SK-N-SH (cell line): ENCODE measurements at regions not wholly inside any gene's neighbourhood (a gene's known extent, or its start where the extent isn't known, plus 50 kb on each side); places are given as distances from the start of the nearest gene placed in this dataset.

Experiments
- CTCF ChIA-PET: fragments of 300-600, 350-600 bp; formaldehyde crosslinking; extraction: SDS; loops from one replicate; lab custom pipeline; 2021; lab: Yijun Ruan, JAX
- POLR2A ChIA-PET: fragments of 350-600 bp; sonication (Branson Sonifier 250); formaldehyde crosslinking; extraction: SDS; loops from one replicate; lab custom pipeline; 2020; ENCODE audit warnings: antibody characterized with exemption, inconsistent platforms; lab: Yijun Ruan, JAX
- DNase-seq: peaks from one replicate; pipeline ENCODE4 v3.0.0; 2012
- H2AFZ ChIP-seq: fragments of 200-600 bp; sonication (generic); 2 replicates; pipeline ENCODE4 v1.8.1; 2016; ENCODE audit warnings: antibody characterized with exemption, mild to moderate bottlenecking, low read depth
- H3F3A ChIP-seq: fragments of 200-600 bp; sonication (generic); replicated peaks from 2 replicates; pipeline ENCODE3; 2016; ENCODE audit warnings: antibody characterized with exemption, mild to moderate bottlenecking; ENCODE audit not compliant: insufficient read depth
- H3K27ac ChIP-seq, 2 experiments: fragments of 200-500 bp in 1 of 2; fragments of 200-600 bp in 1 of 2; sonication (Bioruptor generic) in 1 of 2; sonication (generic), shearing (Covaris generic) in 1 of 2; 2 replicates each; pipeline versions ENCODE4 v1.5.1 to v1.6.1; 2014 to 2016; ENCODE audit warnings: low read depth in 2 of 2, inconsistent platforms in 1 of 2, low read length in 1 of 2, mild to moderate bottlenecking in 1 of 2, mixed read lengths in 1 of 2
- H3K27me3 ChIP-seq: fragments of 200-600 bp; sonication (generic), shearing (Covaris generic); 2 replicates; pipeline ENCODE4 v1.6.1; 2016; ENCODE audit warnings: mixed run types; ENCODE audit not compliant: insufficient read depth
- H3K36me3 ChIP-seq, 2 experiments: fragments of 200-500 bp in 1 of 2; fragments of 200-600 bp in 1 of 2; sonication (Bioruptor generic) in 1 of 2; sonication (generic) in 1 of 2; replicated peaks in 1 of 2; 2 replicates each; pipeline versions ENCODE3 to v1.5.1; 2014 to 2016; ENCODE audit warnings: low read length in 1 of 2, mild to moderate bottlenecking in 1 of 2; ENCODE audit not compliant: insufficient read depth in 2 of 2, control insufficient read depth in 1 of 2
- H3K4me1 ChIP-seq, 2 experiments: fragments of 200-500 bp in 1 of 2; fragments of 200-600 bp in 1 of 2; sonication (Bioruptor generic) in 1 of 2; sonication (generic), shearing (Covaris generic) in 1 of 2; 2 replicates each; pipeline versions ENCODE4 v1.5.1 to v1.6.1; 2014 to 2016; ENCODE audit warnings: low read depth in 1 of 2, low read length in 1 of 2, mixed run types in 1 of 2; ENCODE audit not compliant: insufficient read depth in 2 of 2, control insufficient read depth in 1 of 2
- H3K4me2 ChIP-seq: fragments of 200-600 bp; sonication (generic), shearing (Covaris generic); 2 replicates; pipeline ENCODE4 v1.6.1; 2017; ENCODE audit warnings: mixed run types
- H3K4me3 ChIP-seq, 2 experiments: fragments of 200-500 bp in 1 of 2; fragments of 200-600 bp in 1 of 2; sonication (Bioruptor generic) in 1 of 2; sonication (generic), shearing (Covaris generic) in 1 of 2; 2 replicates each; pipeline versions ENCODE4 v1.5.1 to v1.8.1; 2014 to 2016; ENCODE audit warnings: low read depth in 2 of 2, inconsistent platforms in 1 of 2, low read length in 1 of 2, mild to moderate bottlenecking in 1 of 2, mixed read lengths in 1 of 2, moderate library complexity in 1 of 2
- H3K79me2 ChIP-seq: fragments of 200-600 bp; sonication (generic); 2 replicates; pipeline ENCODE4 v1.8.1; 2017; ENCODE audit warnings: mild to moderate bottlenecking; ENCODE audit not compliant: insufficient read depth
- H3K9ac ChIP-seq: fragments of 200-600 bp; sonication (generic); 2 replicates; pipeline ENCODE4 v1.6.1; 2017; ENCODE audit warnings: mixed run types
- H3K9me2 ChIP-seq: fragments of 200-600 bp; sonication (generic); 2 replicates; pipeline ENCODE4 v1.6.1; 2017; ENCODE audit warnings: mixed run types
- H3K9me3 ChIP-seq: fragments of 200-600 bp; sonication (generic); 2 replicates; pipeline ENCODE4 v1.6.1; 2017; ENCODE audit warnings: mixed run types, mild to moderate bottlenecking, moderate library complexity
- H4K20me1 ChIP-seq: fragments of 200-600 bp; sonication (generic); 2 replicates; pipeline ENCODE4 v1.6.1; 2017; ENCODE audit warnings: mild to moderate bottlenecking, mixed run types; ENCODE audit not compliant: insufficient read depth
- EZH2phosphoT487 ChIP-seq: fragments of 200-600 bp; sonication (generic); IDR thresholded peaks from 2 replicates; pipeline ENCODE4 v1.6.1; 2017; ENCODE audit warnings: low read depth, mixed run types, mild to moderate bottlenecking, antibody characterized with exemption, moderate library complexity, borderline replicate concordance
- FOSL2 ChIP-seq: IDR thresholded peaks from 2 replicates; pipeline ENCODE4 v1.4.0; 2012; ENCODE audit warnings: low read depth, mild to moderate bottlenecking, moderate library complexity, borderline replicate concordance
- FOXJ3 ChIP-seq: sonication (generic); formaldehyde crosslinking; IDR thresholded peaks from 2 replicates; pipeline ENCODE4 v1.5.1; 2020; ENCODE audit warnings: mild to moderate bottlenecking, missing genetic modification reagents
- FOXM1 ChIP-seq: IDR thresholded peaks from 2 replicates; pipeline ENCODE4 v1.4.0; 2012; ENCODE audit warnings: low read depth, mild to moderate bottlenecking
- MXI1 ChIP-seq: IDR thresholded peaks from 2 replicates; pipeline ENCODE4 v1.6.1; 2012; ENCODE audit warnings: mild to moderate bottlenecking, low read depth, low read length, improper control_type of control experiment
- NRF1 ChIP-seq: IDR thresholded peaks from 2 replicates; pipeline ENCODE4 v1.6.1; 2012; ENCODE audit warnings: low read depth, mild to moderate bottlenecking, low read length
- PBX3 ChIP-seq: IDR thresholded peaks from 2 replicates; pipeline ENCODE4; 2012
- RAD21 ChIP-seq: IDR thresholded peaks from 2 replicates; pipeline ENCODE4 v1.6.1; 2012; ENCODE audit warnings: mild to moderate bottlenecking, low read length
- RCOR1 ChIP-seq: fragments of 150-350 bp; IDR thresholded peaks from 2 replicates; pipeline ENCODE4 v1.6.1; 2017; ENCODE audit warnings: antibody characterized with exemption, low read length
- RXRA ChIP-seq: IDR thresholded peaks from 2 replicates; pipeline ENCODE4 v1.4.0; 2012; ENCODE audit warnings: low read depth, mild to moderate bottlenecking, borderline replicate concordance
- SMC3 ChIP-seq: IDR thresholded peaks from 2 replicates; pipeline ENCODE4 v1.6.1; 2012; ENCODE audit warnings: low read depth, low read length, improper control_type of control experiment
- TAF1 ChIP-seq: IDR thresholded peaks from 2 replicates; pipeline ENCODE4 v1.6.1; 2012; ENCODE audit warnings: low read depth, mild to moderate bottlenecking, low read length, moderate library complexity, borderline replicate concordance
- WGBS: methylation state at CpG from one replicate; pipeline ENCODE4 v1.1.6; 2017; ENCODE audit warnings: low lambda C conversion rate; 5-methylcytosine and 5-hydroxymethylcytosine counted together
- TF ChIP-seq, protein P1 (sequence below): fragments of 200-600 bp; sonication (generic); IDR thresholded peaks from 2 replicates; pipeline ENCODE4 v1.6.1; 2017; ENCODE audit warnings: antibody characterized with exemption, mild to moderate bottlenecking, moderate library complexity
- TF ChIP-seq, protein P2 (sequence below): IDR thresholded peaks from 2 replicates; pipeline ENCODE4 v1.6.1; 2012; ENCODE audit warnings: mild to moderate bottlenecking, low read depth, low read length, moderate library complexity
- TF ChIP-seq, protein P3 (sequence below): fragments of 150-350 bp; IDR thresholded peaks from 2 replicates; pipeline ENCODE4 v1.6.1; 2017; ENCODE audit warnings: antibody characterized with exemption, low read length, low read depth, borderline replicate concordance
- TF ChIP-seq, protein P4 (sequence below): IDR thresholded peaks from 2 replicates; pipeline ENCODE4 v1.4.0; 2012; ENCODE audit warnings: low read depth, borderline replicate concordance

GRCh38 chr10:53005612-53006345 lies 233.2 kb upstream of the MBL2 start:
- WGBS: 27% methylated on average over 3 of the region's 3 CpGs

DNA sequence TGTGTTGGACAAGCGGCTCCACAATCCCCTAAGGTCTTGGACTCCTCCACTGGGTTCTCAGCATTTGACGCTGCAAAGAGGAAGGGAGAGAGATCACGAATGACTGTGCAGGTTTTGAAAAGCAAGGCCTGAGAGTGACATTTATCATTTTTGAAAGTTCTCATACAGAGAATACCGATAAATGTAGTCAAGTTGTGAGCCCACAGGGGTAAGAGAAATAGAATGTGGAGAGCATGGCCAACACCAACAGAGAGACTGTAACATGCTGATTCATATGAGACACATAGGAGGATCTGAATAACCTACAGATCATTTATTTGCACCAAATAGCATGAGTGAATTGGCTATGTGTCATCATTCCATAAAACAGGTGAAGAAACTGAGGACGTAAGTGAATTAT lies 230.5 kb upstream of the MBL2 start:
- Histone ChIP-seq H4K20me1 (no peaks in the 10 kb centered on the region), H3K79me2 (no peaks in the 10 kb centered on the region), H3K4me2 (no peak overlapping the region), H3K4me3 (no peak overlapping the region), H3K4me1 (no peaks in the 10 kb centered on the region), H3F3A (no peaks in the 10 kb centered on the region), H3K9ac (no peak overlapping the region), H3K9me3 (no peaks in the 10 kb centered on the region), H2AFZ (no peak overlapping the region), H3K27me3 (no peaks in the 10 kb centered on the region), H3K27ac (no peak overlapping the region), H3K9me2 (no peaks in the 10 kb centered on the region), H3K36me3 (no peaks in the 10 kb centered on the region)
- ChIA-PET POLR2A (no interaction called here), CTCF (no interaction called here)
- WGBS: 54% methylated on average over 5 of the region's 5 CpGs
- no peak for DNase-seq
- TF ChIP-seq, protein P1, sequence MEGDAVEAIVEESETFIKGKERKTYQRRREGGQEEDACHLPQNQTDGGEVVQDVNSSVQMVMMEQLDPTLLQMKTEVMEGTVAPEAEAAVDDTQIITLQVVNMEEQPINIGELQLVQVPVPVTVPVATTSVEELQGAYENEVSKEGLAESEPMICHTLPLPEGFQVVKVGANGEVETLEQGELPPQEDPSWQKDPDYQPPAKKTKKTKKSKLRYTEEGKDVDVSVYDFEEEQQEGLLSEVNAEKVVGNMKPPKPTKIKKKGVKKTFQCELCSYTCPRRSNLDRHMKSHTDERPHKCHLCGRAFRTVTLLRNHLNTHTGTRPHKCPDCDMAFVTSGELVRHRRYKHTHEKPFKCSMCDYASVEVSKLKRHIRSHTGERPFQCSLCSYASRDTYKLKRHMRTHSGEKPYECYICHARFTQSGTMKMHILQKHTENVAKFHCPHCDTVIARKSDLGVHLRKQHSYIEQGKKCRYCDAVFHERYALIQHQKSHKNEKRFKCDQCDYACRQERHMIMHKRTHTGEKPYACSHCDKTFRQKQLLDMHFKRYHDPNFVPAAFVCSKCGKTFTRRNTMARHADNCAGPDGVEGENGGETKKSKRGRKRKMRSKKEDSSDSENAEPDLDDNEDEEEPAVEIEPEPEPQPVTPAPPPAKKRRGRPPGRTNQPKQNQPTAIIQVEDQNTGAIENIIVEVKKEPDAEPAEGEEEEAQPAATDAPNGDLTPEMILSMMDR: no peak
- TF ChIP-seq RAD21 (no peak), MXI1 (no peak), FOSL2 (no peak), PBX3 (no peak), TAF1 (no peak), FOXM1 (no peak), FOXJ3 (CRISPR knock-in tag) (no peak), NRF1 (no peak)
- TF ChIP-seq, protein P2, sequence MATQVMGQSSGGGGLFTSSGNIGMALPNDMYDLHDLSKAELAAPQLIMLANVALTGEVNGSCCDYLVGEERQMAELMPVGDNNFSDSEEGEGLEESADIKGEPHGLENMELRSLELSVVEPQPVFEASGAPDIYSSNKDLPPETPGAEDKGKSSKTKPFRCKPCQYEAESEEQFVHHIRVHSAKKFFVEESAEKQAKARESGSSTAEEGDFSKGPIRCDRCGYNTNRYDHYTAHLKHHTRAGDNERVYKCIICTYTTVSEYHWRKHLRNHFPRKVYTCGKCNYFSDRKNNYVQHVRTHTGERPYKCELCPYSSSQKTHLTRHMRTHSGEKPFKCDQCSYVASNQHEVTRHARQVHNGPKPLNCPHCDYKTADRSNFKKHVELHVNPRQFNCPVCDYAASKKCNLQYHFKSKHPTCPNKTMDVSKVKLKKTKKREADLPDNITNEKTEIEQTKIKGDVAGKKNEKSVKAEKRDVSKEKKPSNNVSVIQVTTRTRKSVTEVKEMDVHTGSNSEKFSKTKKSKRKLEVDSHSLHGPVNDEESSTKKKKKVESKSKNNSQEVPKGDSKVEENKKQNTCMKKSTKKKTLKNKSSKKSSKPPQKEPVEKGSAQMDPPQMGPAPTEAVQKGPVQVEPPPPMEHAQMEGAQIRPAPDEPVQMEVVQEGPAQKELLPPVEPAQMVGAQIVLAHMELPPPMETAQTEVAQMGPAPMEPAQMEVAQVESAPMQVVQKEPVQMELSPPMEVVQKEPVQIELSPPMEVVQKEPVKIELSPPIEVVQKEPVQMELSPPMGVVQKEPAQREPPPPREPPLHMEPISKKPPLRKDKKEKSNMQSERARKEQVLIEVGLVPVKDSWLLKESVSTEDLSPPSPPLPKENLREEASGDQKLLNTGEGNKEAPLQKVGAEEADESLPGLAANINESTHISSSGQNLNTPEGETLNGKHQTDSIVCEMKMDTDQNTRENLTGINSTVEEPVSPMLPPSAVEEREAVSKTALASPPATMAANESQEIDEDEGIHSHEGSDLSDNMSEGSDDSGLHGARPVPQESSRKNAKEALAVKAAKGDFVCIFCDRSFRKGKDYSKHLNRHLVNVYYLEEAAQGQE: no peak
- TF ChIP-seq, protein P3, sequence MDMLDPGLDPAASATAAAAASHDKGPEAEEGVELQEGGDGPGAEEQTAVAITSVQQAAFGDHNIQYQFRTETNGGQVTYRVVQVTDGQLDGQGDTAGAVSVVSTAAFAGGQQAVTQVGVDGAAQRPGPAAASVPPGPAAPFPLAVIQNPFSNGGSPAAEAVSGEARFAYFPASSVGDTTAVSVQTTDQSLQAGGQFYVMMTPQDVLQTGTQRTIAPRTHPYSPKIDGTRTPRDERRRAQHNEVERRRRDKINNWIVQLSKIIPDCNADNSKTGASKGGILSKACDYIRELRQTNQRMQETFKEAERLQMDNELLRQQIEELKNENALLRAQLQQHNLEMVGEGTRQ: no peak

More at GRCh38 chr10:53005612-53006345, 233.2 kb upstream of the MBL2 start:
- Histone ChIP-seq H3K36me3 (no peaks in the 10 kb centered on the region), H3F3A (no peaks in the 10 kb centered on the region)
- TF ChIP-seq EZH2phosphoT487: no peak
- no peak for TF ChIP-seq SMC3
- no peak for TF ChIP-seq RCOR1
- no peak for TF ChIP-seq RXRA
- TF ChIP-seq, protein P4, sequence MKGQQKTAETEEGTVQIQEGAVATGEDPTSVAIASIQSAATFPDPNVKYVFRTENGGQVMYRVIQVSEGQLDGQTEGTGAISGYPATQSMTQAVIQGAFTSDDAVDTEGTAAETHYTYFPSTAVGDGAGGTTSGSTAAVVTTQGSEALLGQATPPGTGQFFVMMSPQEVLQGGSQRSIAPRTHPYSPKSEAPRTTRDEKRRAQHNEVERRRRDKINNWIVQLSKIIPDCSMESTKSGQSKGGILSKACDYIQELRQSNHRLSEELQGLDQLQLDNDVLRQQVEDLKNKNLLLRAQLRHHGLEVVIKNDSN: no peak
- TF ChIP-seq TAF1: no peak
- TF ChIP-seq PBX3: no peak
- TF ChIP-seq, all 33 proteins: peak for 0
- DNase-seq: no peak
- ChIA-PET POLR2A (no interaction called here), CTCF (no interaction called here)
- no peaks in the 10 kb centered on the region for H4K20me1 ChIP-seq
- H3K4me1 ChIP-seq: no peaks in the 10 kb centered on the region
- H2AFZ ChIP-seq: no peak overlapping the region
- H3K79me2 ChIP-seq: no peaks in the 10 kb centered on the region
- H3K4me3 ChIP-seq: no peak overlapping the region
- no peak overlapping the region for H3K27ac ChIP-seq
- no peaks in the 10 kb centered on the region for H3K27me3 ChIP-seq
- no peak overlapping the region for H3K4me2 ChIP-seq
- no peak overlapping the region for H3K9ac ChIP-seq
- H3K9me3 ChIP-seq: no peaks in the 10 kb centered on the region
- H3K9me2 ChIP-seq: no peaks in the 10 kb centered on the region
